DND-41 (cell line): ENCODE measurements at regions not wholly inside any gene's neighbourhood (a gene's known extent, or its start where the extent isn't known, plus 50 kb on each side); places are given as distances from the start of the nearest gene placed in this dataset.

Source experiments
- CTCF ChIP-seq: IDR thresholded peaks from 2 replicates; pipeline ENCODE4 v1.5.1; 2012; ENCODE audit warnings: borderline replicate concordance, low read length, moderate library complexity, mild to moderate bottlenecking; ENCODE audit not compliant: poor library complexity, severe bottlenecking; ENCODE audit errors: extremely low read depth
- EZH2 ChIP-seq: IDR thresholded peaks from 3 replicates; pipeline ENCODE4 v1.6.1; 2012; ENCODE audit warnings: borderline replicate concordance, low read depth, mild to moderate bottlenecking, moderate library complexity, low read length, inconsistent platforms; ENCODE audit not compliant: severe bottlenecking

- no peak for TF ChIP-seq CTCF
- no peak for TF ChIP-seq EZH2
Measured at GRCh38 chr2:17076533-17076932, 410.9 kb upstream of the CYRIA start.
